HG03196 (cell line): ENCODE measurements at regions not wholly inside any gene's neighbourhood (a gene's known extent, or its start where the extent isn't known, plus 50 kb on each side); places are given as distances from the start of the nearest gene placed in this dataset.

Source experiments
- ATAC-seq: cut with Tn5 transposase; IDR thresholded peaks from one replicate; pipeline ENCODE4 v1.9.1; 2021; ENCODE audit not compliant: unreplicated experiment

DNA sequence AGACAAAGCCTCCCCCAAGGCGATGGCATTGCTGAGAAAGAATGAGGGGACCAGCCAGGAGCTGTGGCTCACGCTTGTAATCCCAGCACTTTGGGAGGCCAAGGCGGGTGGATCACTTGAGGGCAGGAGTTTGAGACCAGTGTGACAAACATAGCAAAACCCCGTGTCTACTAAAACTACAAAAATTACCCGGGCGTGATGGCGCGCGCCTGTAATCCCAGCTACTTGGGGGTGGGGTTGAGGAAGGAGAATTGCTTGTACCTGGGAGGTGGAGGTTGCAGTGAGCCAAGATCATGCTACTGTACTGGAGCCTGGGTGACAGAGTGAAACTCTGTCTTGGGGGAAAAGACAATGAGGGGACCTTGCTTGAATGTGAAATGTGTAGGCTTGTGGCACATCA is 402.4 kb upstream of the C2CD4B start:
- ATAC-seq = no peak

- ATAC-seq = no peak
Measured at GRCh38 chr15:62568004-62568403, 402.9 kb upstream of the C2CD4B start.

- no peak for ATAC-seq
Measured at GRCh38 chr15:62568702-62569101, 403.6 kb upstream of the C2CD4B start.

DNA sequence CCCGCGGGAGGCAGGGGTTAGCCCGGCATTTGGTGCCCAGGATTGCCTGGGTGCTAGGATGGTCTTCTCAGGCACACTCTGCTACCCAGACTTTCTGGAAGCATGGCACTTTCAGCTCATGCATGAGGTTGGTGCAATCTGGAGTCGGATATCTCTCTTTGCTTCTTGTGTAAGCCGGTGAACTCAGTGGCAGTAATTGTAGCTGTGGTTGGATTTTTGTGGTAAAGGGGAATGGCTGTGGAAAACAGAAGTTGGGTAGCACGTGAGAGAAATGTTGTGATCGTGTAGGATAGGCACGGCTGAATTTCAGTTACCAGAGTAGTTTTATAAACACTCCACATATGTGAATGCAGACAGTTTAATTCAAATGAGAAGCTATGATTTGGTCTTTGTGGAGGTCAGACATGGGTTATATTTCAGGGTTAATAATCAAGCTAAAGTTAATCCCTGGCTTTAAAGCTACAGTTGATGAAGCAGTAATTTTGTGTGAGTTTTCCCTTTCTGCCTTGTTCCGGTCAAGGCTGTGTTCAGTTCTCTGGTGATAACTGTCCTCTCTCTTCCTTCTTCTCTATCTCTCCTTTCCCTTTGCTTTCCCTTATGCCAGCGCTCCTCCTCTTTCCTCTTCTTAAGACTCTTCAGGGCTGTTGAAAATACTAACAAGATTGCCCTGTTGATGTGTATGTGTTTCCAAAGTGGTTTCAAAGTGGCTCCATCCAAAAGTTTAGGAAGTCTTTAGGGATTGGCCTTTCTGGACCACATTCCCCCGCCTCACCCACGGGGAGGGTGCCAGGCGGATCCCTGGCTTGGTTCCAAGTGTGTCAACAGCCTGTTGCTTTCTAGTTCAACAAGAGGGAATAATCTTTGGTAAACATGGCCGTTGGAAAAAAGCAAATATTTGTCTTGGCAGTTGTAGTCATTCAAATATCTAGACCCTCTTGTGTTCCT is 404.6 kb upstream of the C2CD4B start:
- ATAC-seq = no peak

DNA sequence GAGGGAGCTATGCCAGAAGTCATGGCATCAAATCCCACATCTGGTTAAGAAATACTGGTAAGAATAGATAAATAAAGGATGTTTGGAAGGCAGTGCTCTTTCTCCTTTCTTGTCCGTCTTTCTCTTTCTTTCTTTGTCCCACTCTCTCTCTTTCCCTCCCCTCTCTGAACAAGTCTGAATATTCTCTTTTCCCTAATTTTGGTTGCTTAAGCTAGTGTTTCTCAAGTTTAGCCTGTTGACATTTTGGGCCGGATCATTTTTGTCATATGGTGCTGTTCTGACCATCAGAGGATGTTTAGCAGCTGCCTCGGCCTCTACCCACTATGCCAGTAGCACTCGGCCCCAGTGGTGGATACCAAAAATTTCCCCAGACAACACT is 405.3 kb upstream of the C2CD4B start:
- no peak for ATAC-seq

- no peak for ATAC-seq
Measured at GRCh38 chr15:62571072-62571471, 406.0 kb upstream of the C2CD4B start.

- no peak for ATAC-seq
Measured at GRCh38 chr15:62572797-62573196, 407.7 kb upstream of the C2CD4B start.

- ATAC-seq = no peak
Measured at GRCh38 chr15:62573876-62574275, 408.8 kb upstream of the C2CD4B start.

- no peak for ATAC-seq
Measured at GRCh38 chr15:62578546-62578945, 413.5 kb upstream of the C2CD4B start.

GRCh38 chr15:62578960-62579359 is 413.9 kb upstream of the C2CD4B start:
- no peak for ATAC-seq

- ATAC-seq = no peak
Measured at GRCh38 chr15:62579842-62580241, 414.8 kb upstream of the C2CD4B start.

GRCh38 chr15:62582580-62582979 is 417.5 kb upstream of the C2CD4B start:
- no peak for ATAC-seq

DNA sequence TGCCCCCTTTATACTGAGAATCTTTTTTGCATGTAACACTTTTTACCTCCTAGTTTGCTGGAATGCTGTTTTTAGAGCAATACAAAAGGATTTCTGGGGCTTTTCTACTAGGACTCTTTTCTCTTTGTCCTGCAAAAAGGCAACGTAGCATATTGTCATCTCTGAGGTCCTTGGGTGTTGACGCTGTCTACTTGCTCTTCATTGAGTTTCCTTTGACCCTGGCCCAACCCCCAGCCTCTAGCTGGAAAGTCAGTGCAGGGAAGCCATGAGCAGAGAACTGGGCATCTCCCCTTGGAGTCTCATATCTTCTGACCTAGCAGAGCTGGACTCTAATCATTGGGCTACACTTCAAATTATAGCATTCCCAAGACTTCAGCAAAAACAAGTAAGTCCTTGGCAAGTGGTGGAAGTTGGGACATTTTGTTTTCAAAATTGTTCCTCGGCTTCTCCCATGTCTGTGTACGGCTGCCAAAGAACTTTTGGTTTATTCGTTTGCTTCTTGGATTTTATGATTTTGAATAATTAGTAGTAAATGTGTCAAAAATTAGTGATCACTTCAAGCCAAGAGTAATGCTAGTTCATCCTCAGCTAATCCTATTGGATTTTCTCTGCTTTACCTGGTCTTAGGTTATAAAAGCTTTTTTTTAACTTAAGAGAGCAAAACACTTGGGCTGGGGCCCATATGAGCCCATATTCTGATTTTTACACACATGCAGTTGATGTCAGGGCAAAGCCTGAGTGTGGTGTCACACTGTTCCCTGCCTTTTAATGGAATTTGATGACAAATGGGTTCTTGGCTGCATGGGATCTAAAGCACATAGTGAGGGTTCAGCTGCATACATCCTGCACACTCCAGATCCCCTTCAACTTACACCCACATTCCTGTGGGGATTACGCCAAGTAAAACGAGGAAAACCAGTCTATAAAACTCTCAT is 419.5 kb upstream of the C2CD4B start:
- ATAC-seq = no peak

GRCh38 chr15:62588938-62589670 is 424.0 kb upstream of the C2CD4B start:
- no peak for ATAC-seq

DNA sequence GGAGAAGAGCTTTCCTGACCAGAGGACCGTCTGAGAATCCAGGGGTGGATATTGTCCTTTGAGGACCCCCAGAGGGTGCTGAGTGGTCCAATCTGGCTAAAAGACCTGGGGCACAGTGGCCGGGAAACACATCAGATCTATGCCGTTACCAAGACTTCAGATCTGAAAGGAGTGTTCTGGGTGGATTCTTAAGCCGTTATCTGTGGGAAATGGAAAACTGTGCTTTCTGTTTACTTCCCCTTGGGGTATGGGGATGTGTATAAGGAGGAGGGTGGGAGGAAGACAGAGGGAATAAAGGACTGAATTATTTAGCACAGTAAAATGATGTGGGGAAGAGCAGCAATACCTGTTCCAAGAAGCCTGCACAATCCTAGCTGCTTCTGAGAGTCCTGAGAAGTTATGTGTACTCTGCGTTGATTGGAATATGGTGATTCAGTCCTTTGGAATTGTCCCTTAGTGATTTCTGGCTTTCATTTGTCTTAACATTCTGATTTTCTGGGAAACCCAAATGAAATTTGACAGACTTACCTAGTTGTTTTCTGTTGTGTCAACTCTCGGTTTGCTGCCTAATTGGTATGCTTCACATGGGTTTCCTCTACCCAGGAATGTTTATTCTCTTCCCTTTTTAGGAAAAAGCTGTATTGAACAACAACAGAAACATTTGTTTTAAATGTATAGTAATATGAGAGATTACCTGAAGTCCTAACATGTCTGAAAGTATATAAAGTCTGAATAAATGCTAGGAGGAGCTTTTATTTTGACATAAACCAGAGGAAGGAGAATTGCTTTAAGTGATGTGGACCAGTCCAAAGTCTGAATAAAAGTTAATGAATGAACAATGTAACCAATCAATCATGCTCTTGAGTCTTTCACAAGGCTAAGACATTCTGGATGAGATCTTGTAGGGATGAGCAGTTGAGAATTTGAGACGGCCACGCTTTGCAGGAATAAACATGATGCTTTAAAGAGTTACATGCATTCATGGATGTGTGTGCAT is 427.1 kb upstream of the C2CD4B start:
- ATAC-seq = no peak

GRCh38 chr15:62592920-62593319 is 427.8 kb upstream of the C2CD4B start:
- no peak for ATAC-seq

- no peak for ATAC-seq
Measured at GRCh38 chr15:62593681-62594399, 428.8 kb upstream of the C2CD4B start.

DNA sequence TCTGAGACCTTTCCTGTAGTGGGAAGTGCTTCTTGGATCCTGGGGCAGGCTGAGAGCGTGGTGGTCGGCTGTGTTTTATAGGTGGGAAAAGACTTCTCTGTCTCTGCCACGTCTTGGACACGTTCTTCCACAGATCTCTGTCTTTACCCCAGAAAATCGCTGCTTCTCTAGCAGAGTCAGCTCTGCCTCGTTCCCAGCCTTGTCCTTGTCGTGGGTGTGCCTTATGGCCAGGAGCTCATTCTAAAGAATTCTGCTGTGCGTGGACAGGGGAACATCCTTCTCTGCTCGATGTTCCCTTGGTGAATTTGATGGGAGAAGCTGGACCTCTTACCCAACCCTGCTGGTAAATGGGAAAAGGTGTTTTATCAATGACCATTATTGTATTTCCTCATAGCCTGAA is 433.1 kb upstream of the C2CD4B start:
- ATAC-seq = no peak
